AG04449 (cell line): ENCODE measurements at regions not wholly inside any gene's neighbourhood (a gene's known extent, or its start where the extent isn't known, plus 50 kb on each side); places are given as distances from the start of the nearest gene placed in this dataset.

Source experiments
- CTCF ChIA-PET: fragments of 350-600 bp; formaldehyde crosslinking; extraction: SDS; loops from one replicate; lab custom pipeline; 2021; ENCODE audit warnings: antibody characterized with exemption; lab: Yijun Ruan, JAX
- POLR2A ChIA-PET: fragments of 400-600, 350-600 bp; formaldehyde crosslinking; extraction: SDS; loops from one replicate; lab custom pipeline; 2020; ENCODE audit warnings: antibody characterized with exemption, inconsistent platforms; lab: Yijun Ruan, JAX
- DNase-seq: peaks from one replicate; pipeline ENCODE4 v3.0.0-alpha.2; 2010; ENCODE audit warnings: low read depth, low spot score
- H3K4me3 ChIP-seq: 2 replicates; pipeline ENCODE4 v1.5.1; 2011; ENCODE audit warnings: low read depth, mild to moderate bottlenecking, control low read depth, low read length
- CTCF ChIP-seq: IDR thresholded peaks from one replicate; pipeline ENCODE4 v1.5.1; 2011; ENCODE audit warnings: mild to moderate bottlenecking, moderate library complexity, low read length, control low read depth, inconsistent platforms; ENCODE audit not compliant: insufficient read depth; ENCODE audit errors: missing control alignments

GRCh38 chr20:11391591-11391990 is 526.1 kb upstream of the BTBD3 start:
- ChIA-PET POLR2A (no interaction called here), CTCF (no interaction called here)
- DNase-seq, result no peak
- no peak for TF ChIP-seq CTCF
- H3K4me3 ChIP-seq, result no peak overlapping the region

GRCh38 chr20:11394145-11394833 is 523.4 kb upstream of the BTBD3 start:
- CTCF ChIA-PET, result no interaction called here
- H3K4me3 ChIP-seq, result no peak overlapping the region
- POLR2A ChIA-PET, result no interaction called here
- DNase-seq, result peak; percentile 95
- TF ChIP-seq CTCF, result no peak

GRCh38 chr20:11395581-11395980 is 522.1 kb upstream of the BTBD3 start:
- no peak for TF ChIP-seq CTCF
- no peak overlapping the region for H3K4me3 ChIP-seq
- ChIA-PET CTCF (interaction anchor here (1.0 kb wide), 1 partner anchor 22 kb away, joined by 3 read pairs; no protein-coding TSS in a partner anchor), POLR2A (no interaction called here)
- DNase-seq, result no peak

GRCh38 chr20:11401988-11402387 is 515.7 kb upstream of the BTBD3 start:
- TF ChIP-seq CTCF, result no peak
- no peak overlapping the region for H3K4me3 ChIP-seq
- no peak for DNase-seq
- ChIA-PET POLR2A (no interaction called here), CTCF (no interaction called here)

GRCh38 chr20:11403711-11404110 is 514.0 kb upstream of the BTBD3 start:
- no peak for TF ChIP-seq CTCF
- DNase-seq, result no peak
- no peak overlapping the region for H3K4me3 ChIP-seq
- POLR2A ChIA-PET, result no interaction called here
- CTCF ChIA-PET, result no interaction called here

GRCh38 chr20:11406877-11407276 is 510.8 kb upstream of the BTBD3 start:
- no peak for DNase-seq
- H3K4me3 ChIP-seq, result no peak overlapping the region
- ChIA-PET CTCF (no interaction called here), POLR2A (no interaction called here)
- no peak for TF ChIP-seq CTCF
